Panc1 (cell line): ENCODE measurements at regions not wholly inside any gene's neighbourhood (a gene's known extent, or its start where the extent isn't known, plus 50 kb on each side); places are given as distances from the start of the nearest gene placed in this dataset.

ENCODE experiments used
- POLR2AphosphoS5 ChIP-seq: IDR thresholded peaks from 2 replicates; pipeline ENCODE4 v1.6.1; 2012; ENCODE audit warnings: mild to moderate bottlenecking, low read depth, low read length, moderate library complexity
- SIN3A ChIP-seq: IDR thresholded peaks from 2 replicates; pipeline ENCODE4 v1.6.1; 2012; ENCODE audit warnings: low read depth, mild to moderate bottlenecking, low read length, moderate library complexity, borderline replicate concordance; ENCODE audit not compliant: insufficient read depth
- TCF7L2 ChIP-seq: IDR thresholded peaks from 2 replicates; pipeline ENCODE4 v1.6.1; 2011; ENCODE audit warnings: mild to moderate bottlenecking, low read depth, low read length, inconsistent platforms
- TF ChIP-seq, protein P1 (sequence below): fragments of 450-650 bp; IDR thresholded peaks from 2 replicates; pipeline ENCODE4 v1.5.1; 2017; ENCODE audit warnings: mild to moderate bottlenecking
- TF ChIP-seq, protein P2 (sequence below), 2 experiments: IDR thresholded peaks; 2 replicates each; pipeline ENCODE4 v1.6.1; 2011 to 2012; ENCODE audit warnings: low read depth in 2 of 2, control low read depth in 1 of 2, low read length in 1 of 2, mild to moderate bottlenecking in 1 of 2, moderate library complexity in 1 of 2; ENCODE audit not compliant: insufficient read depth in 1 of 2

- TF ChIP-seq POLR2AphosphoS5 (no peak), SIN3A (no peak), TCF7L2 (no peak)
- TF ChIP-seq, protein P1, sequence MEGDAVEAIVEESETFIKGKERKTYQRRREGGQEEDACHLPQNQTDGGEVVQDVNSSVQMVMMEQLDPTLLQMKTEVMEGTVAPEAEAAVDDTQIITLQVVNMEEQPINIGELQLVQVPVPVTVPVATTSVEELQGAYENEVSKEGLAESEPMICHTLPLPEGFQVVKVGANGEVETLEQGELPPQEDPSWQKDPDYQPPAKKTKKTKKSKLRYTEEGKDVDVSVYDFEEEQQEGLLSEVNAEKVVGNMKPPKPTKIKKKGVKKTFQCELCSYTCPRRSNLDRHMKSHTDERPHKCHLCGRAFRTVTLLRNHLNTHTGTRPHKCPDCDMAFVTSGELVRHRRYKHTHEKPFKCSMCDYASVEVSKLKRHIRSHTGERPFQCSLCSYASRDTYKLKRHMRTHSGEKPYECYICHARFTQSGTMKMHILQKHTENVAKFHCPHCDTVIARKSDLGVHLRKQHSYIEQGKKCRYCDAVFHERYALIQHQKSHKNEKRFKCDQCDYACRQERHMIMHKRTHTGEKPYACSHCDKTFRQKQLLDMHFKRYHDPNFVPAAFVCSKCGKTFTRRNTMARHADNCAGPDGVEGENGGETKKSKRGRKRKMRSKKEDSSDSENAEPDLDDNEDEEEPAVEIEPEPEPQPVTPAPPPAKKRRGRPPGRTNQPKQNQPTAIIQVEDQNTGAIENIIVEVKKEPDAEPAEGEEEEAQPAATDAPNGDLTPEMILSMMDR, result no peak
- TF ChIP-seq, protein P2, sequence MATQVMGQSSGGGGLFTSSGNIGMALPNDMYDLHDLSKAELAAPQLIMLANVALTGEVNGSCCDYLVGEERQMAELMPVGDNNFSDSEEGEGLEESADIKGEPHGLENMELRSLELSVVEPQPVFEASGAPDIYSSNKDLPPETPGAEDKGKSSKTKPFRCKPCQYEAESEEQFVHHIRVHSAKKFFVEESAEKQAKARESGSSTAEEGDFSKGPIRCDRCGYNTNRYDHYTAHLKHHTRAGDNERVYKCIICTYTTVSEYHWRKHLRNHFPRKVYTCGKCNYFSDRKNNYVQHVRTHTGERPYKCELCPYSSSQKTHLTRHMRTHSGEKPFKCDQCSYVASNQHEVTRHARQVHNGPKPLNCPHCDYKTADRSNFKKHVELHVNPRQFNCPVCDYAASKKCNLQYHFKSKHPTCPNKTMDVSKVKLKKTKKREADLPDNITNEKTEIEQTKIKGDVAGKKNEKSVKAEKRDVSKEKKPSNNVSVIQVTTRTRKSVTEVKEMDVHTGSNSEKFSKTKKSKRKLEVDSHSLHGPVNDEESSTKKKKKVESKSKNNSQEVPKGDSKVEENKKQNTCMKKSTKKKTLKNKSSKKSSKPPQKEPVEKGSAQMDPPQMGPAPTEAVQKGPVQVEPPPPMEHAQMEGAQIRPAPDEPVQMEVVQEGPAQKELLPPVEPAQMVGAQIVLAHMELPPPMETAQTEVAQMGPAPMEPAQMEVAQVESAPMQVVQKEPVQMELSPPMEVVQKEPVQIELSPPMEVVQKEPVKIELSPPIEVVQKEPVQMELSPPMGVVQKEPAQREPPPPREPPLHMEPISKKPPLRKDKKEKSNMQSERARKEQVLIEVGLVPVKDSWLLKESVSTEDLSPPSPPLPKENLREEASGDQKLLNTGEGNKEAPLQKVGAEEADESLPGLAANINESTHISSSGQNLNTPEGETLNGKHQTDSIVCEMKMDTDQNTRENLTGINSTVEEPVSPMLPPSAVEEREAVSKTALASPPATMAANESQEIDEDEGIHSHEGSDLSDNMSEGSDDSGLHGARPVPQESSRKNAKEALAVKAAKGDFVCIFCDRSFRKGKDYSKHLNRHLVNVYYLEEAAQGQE (IDR thresholded peaks at IDR 0.05; ENCODE audit: insufficient read depth in 1 of 2, low read depth in 2 of 2, low read length in 1 of 2), result no peak
Measured at GRCh38 chr2:138228101-138228500, 263.8 kb downstream of the HNMT start.
